RPMI7951 (cell line): ENCODE measurements at regions not wholly inside any gene's neighbourhood (a gene's known extent, or its start where the extent isn't known, plus 50 kb on each side); places are given as distances from the start of the nearest gene placed in this dataset.
"Not testable (repeated sequence)": the region's sequence is repeated elsewhere in the genome, so short reads cannot be mapped to it uniquely, and the experiment has no call there.

Source experiments
- DNase-seq: peaks from one replicate; pipeline ENCODE4 v3.0.0-alpha.2; 2012; ENCODE audit warnings: low read depth

- DNase-seq = no peak
Observed at GRCh38 chr20:19834783-19835182, 76.7 kb downstream of the RIN2 start.

GRCh38 chr20:19835533-19836222, 77.6 kb downstream of the RIN2 start:
- no peak for DNase-seq

DNA sequence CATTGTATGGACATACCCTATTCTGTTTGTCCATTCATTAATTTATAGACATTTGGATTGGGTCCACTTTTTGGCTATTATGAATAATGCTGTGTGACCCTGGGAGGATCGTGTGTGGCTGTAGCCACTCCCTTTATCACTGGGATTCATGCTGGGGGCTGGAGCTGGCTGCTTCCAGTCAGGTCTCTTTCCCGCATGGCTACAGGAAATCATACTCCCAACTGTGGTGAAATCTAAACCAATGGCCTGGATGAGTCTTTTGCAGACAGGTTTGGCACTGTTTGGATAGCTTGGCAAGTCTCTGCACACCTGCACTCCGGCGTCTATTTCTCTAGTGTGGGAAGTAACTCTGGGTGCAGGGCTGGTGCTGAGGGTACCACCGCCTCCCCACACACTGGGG, 80.4 kb downstream of the RIN2 start:
- DNase-seq = no peak

GRCh38 chr20:19839053-19839452, 81.0 kb downstream of the RIN2 start:
- DNase-seq = no peak

GRCh38 chr20:19840111-19840710, 82.2 kb downstream of the RIN2 start:
- no peak for DNase-seq

DNA sequence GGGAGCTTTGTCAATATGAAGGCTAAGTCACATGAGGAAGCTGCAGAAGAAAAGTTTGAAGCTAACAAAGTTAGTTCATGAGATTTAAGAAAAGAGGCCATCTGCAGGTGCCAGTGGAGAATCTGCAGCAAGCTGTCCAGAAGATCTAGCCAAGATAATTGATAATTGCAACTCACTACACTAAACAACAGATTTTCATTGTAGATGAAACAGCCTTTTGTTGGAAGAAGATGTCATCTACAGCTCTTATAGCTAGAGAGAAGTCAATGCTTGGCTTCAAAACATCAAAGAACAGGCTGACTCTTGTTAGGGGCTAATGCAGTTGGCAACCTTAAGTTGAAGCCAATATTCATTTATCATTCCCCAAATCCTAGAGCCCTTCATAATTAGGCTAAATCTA, 83.7 kb downstream of the RIN2 start:
- DNase-seq = no peak

GRCh38 chr20:19844850-19845249, 86.8 kb downstream of the RIN2 start:
- not testable (repeated sequence) for DNase-seq

- DNase-seq = no peak
Observed at GRCh38 chr20:19847383-19847782, 89.3 kb downstream of the RIN2 start.

GRCh38 chr20:19849341-19850197, 91.5 kb downstream of the RIN2 start:
- DNase-seq = peak; percentile 55

- DNase-seq = peak; percentile 23
Observed at GRCh38 chr20:19850198-19850533, 92.1 kb downstream of the RIN2 start.

DNA sequence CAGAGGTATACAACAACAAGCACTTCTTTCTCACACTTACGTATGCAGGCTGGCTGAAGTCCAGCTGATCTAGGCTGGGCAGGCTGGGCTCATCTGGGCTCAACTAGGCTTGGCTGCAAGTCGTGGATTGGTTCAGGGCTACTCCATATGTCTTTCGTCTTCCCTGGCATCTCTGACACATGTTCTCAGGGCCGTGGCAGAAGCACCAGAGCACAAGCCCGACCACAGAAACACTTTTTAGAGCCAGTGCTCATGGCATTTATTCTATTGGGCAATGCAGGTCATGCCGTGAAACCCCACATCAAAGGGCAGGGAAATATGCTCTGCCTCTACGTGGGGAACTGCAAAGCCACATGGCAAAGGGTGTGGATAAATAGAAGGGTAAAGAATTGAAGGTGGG, 93.8 kb downstream of the RIN2 start:
- DNase-seq = peak; percentile 19

DNA sequence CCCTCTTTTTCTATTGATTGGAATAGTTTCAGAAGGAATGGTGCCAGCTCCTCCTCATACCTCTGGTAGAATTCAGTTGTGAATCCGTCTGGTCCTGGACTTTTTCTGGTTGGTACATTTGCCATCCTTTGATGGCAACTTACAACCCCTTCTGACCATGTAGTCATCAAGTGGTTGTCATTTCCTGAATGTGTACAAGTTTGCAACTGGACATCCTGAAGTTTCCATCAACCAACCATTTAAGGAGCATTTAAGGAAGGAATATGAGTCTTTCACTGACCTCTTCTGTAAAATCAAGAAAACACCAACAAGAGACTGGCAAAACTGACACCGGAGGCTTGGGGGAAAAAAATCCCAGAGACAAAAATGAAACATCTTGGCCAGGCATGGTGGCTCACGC, 97.4 kb downstream of the RIN2 start:
- DNase-seq = no peak

DNA sequence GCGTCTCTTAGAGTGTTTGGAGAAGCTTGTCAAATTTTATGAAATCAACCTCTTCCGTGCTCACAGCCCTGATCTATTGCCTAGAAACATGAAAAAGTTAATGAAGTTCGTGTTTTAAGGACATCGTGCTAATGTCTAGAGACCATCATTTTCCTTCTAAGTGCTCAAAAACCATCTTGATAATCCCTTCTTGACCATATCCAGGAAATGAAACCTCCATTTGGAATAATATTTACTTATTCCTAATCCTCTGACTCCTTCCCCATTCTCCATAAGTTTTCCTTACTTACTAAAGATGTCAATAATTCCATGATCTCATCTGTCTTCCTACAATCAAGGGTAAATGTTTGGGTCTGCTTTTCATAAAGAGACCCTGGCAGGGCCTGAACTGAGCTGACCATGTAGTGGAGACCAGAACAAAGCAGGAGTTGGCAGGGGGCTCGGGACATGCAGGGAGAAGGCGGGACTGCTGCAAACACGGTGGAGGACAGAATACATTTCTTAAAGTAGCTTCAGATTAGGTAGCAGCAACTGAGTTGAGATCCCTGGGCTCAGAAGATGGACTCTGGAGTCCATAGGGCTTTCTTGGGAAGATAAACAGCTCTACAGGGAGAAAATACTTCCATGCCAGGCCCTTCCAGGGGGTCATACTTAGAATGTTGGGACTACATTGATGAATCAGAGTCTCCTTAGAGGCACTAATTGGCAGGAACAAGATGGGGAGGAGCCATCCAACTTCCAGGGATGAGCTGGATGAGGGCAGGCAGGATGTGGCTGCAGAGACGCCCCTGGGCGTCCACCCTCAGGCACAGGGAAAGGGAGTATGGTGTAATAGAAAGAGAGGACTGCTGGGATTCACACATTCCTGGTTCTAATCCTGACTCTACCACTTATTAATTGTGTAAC, 100.7 kb downstream of the RIN2 start:
- DNase-seq = peak; percentile 86

- DNase-seq = no peak
Observed at GRCh38 chr20:19859444-19859843, 101.4 kb downstream of the RIN2 start.

- DNase-seq = no peak
Observed at GRCh38 chr20:19860737-19861136, 102.7 kb downstream of the RIN2 start.

GRCh38 chr20:19861147-19861759, 103.2 kb downstream of the RIN2 start:
- no peak for DNase-seq

GRCh38 chr20:19864130-19864529, 106.1 kb downstream of the RIN2 start:
- DNase-seq = peak; percentile 87

- DNase-seq = no peak
Observed at GRCh38 chr20:19866070-19866469, 108.0 kb downstream of the RIN2 start.

DNA sequence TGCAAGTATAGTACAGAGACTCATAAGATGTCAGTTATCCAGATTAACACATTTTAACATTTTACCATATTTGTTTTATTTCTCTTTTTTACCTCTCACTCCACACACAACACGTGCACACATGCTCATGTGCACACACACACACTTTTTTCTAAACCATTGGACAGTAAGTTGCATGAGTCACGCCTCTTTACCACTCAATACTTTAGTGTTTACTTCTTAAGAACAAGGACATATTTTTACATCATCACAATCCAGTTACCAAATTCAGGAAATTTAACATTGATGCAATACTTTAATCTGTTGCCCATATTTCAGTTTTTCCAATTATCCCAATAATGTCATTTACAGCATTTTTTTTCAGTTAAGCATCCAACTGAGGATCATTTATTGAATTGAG, 109.0 kb downstream of the RIN2 start:
- peak; percentile 49 for DNase-seq

- DNase-seq = peak; percentile 53
Observed at GRCh38 chr20:19867940-19868371, 109.9 kb downstream of the RIN2 start.

DNA sequence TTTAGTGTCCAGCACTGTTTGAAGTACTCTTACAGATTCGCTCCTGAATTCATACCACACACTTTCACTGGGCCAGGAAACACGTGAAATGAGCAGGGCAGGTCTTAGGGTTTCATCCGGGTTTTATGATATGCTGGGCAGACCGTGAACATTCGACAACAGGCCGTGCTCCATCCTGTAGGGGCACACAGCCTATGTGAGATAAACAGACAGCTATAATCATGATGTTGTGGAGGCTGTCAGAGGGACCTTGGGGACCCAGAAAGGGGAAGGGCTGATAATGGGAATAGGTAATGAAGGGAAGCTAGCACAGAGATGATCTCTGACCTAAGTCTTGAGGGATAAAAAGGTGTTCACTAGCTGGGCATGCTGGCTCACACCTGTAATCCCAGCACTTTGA, 110.4 kb downstream of the RIN2 start:
- DNase-seq = no peak
